NCI-H2029 (cell line): ENCODE measurements at regions not wholly inside any gene's neighbourhood (a gene's known extent, or its start where the extent isn't known, plus 50 kb on each side); places are given as distances from the start of the nearest gene placed in this dataset.

Source experiments
- DNase-seq: peaks from one replicate; lab custom pipeline; 2025; lab: John Stamatoyannopoulos, UW

GRCh38 chr10:24120646-24121045 lies 88.3 kb upstream of the KIAA1217 start:
- no peak for DNase-seq

DNA sequence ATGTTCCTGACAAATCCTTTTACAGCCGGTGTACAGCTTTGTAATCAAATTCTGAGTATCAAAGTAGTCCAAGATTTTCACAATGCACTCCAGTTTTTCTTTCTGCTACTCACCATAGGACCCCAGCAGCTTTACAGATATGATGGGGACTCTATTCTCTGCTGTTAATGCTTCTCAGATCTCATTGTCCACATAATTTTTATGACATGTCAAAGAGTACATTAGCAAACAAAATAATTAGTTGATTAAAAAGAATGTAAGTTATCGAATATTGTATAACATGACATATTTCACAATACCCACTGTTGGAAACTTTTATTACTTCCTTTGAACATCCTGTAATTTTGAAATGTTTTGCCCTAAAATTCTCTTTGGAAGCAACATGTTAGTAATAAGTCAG lies 81.4 kb upstream of the KIAA1217 start:
- no peak for DNase-seq

GRCh38 chr10:24128066-24128730 lies 80.7 kb upstream of the KIAA1217 start:
- no peak for DNase-seq

DNA sequence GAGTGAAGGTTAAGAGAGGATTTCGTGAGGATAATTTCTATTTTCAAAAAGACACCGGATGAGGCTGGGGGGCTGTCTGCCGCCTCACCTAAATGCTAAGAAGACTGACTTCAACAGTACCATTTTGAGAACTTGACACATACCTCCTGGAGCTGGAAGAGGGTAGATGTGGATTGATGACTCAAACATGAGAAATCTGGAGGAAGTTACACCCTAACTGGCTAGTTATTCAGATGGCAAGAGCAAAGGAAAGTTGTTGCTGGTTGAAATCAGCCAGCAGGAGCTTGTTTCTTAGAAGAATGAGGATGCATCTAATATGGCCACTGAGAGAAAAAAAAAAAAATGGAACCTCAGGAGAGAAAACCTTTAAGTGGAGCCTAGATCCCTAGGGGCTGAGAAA lies 76.2 kb upstream of the KIAA1217 start:
- DNase-seq: no peak

DNA sequence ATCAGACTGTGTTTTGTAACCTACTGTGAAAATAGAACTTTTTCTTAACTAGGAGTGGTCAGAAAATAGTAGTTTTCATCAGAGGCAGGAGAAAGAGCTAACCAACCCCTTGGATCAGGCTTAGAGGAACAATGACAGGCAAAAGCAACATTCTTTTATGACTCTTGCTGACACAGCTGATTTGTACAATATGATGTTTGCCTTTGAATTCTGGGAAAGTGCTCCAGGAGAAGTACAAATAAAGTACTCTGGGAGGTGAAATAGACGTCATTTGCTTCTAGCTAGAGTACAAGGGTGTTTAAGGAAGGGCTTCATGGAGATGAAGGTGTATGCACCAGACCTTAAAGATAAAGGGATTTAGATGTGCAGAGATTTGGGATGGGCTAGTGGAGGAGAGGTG lies 75.1 kb upstream of the KIAA1217 start:
- no peak for DNase-seq

GRCh38 chr10:24136070-24136469 lies 72.9 kb upstream of the KIAA1217 start:
- no peak for DNase-seq

DNA sequence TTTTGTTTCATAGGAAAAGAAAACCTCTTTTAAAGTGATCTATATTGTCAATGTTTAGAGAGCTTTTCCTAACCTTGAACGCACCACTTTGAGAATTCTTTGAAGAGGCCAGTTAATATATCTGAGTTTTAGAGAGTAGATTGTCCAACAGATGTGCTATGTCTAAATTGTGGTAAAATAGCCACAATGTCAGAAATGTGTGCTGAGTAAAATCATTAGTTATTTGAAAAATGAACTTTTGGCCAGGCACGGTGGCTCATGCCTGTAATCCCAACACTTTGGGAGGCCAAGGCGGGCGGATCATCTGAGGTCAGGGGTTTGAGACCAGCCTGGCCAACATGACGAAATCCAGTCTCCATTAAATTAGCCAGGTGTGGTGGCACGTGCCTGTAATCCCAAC lies 61.6 kb upstream of the KIAA1217 start:
- no peak for DNase-seq

DNA sequence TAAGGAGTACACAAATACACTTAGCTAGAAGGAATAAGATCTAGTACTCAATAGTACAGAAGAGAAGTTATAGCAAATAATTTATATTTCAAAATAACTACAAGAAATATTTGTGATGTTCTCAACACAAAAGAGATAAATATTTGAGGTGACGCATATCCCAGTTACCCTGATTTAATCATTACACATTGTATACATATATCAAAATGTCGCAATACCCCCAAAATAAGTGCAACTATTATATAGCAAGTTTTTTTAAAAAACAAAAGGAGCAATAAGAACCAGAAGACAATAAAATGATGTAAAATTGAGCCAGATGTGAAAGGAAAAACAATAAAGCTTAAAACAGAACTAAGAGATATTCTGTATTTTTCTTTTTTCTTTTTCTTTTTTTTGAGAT lies 59.3 kb upstream of the KIAA1217 start:
- DNase-seq: no peak

DNA sequence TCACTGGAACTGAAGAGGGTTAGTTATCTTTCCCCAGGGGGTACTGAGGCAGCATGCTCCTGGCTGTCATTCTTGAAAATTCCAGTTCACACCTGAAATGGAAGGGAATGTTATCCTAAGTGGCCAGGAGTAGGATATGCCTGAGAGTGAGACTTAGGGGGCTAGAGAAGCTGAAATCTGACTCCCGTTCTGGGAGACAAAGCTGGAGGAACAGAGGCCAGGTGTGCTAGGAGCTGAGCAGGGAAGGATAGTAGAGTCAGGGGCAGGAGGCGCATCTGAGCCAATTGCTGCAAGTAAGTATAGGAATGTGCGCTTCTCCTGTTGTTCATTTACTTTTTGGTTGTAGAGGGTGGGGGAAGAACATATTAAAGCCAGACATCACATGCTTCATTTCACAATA lies 58.1 kb upstream of the KIAA1217 start:
- no peak for DNase-seq

- DNase-seq: no peak
Measured at GRCh38 chr10:24152270-24152669, 56.7 kb upstream of the KIAA1217 start.

GRCh38 chr10:24153031-24153430 lies 55.9 kb upstream of the KIAA1217 start:
- no peak for DNase-seq

DNA sequence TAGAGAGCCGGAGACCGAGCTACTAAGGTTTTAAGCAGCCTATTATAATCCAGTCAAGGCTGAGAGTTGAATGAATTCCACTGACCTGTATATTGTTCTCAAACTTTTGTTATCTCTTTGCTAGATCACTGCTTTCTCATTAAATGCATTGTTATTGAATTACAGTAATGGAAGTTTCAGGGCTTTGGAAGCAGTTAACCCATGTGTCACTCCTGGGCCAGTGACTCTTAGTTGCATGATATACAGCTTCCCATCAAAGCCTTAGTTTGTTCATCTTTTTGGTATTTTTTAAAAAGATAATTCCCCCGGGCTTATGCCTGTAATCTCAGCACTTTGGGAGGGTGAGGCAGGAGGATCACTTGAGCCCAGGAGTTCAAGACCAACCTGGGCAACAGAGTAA lies 55.4 kb upstream of the KIAA1217 start:
- no peak for DNase-seq

- no peak for DNase-seq
Measured at GRCh38 chr10:24156686-24157085, 52.3 kb upstream of the KIAA1217 start.

GRCh38 chr10:24157567-24157966 lies 51.4 kb upstream of the KIAA1217 start:
- DNase-seq: no peak
